ENCODE measurements at regions not wholly inside any gene's neighbourhood (a gene's known extent, or its start where the extent isn't known, plus 50 kb on each side); places are given as distances from the start of the nearest gene placed in this dataset.

DNA sequence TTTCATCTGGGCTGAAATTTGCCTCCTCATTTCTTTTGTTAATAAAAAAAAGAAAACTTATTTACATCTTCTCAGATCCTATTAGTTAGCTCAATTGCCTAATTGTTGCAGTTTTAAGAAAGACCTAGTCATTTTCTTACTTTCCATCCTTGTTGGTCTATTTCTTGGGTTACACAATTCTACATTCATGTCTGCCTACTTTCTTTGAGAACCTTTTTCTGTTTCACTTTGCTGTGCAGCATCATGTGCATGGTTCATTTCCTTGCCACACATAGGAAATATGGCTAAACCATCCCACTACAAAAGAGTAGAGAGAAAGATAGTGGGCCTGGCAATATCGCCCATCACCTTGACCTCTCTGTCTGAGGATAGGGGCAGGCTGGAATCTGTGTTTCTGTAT, 780.7 kb upstream of the FANCL start:
- H3K36me3 ChIP-seq, result no peaks in the 10 kb centered on the region

DNA sequence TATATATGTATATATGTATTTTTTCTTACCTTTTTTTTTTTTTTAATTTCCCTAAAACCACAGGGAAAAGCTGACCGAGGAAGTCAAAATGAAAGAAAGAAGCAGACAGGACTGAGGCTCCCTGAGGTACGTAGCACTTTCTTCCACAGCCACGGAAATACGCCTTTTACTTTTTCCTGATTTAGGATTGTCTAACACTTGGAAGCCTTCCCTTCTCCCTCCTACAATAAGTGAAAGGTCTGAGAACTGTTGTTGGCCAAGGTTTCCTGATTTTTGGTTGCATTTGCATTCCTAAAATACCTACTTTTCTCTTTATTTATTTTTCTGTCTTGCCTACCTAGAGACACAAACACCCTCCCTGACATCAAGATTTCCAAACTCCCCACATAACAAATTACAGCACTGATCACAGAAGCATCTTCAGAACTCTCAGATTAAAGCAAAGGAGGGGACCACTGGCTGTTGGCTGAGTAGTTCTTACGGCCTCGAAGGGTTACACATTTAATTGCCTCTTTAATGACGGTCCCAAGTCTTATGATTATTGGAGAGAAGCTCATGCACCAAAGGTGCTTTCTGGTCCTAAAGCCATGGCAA, 778.5 kb upstream of the FANCL start:
- H3K27ac ChIP-seq, result no peak overlapping the region
- WGBS, result 70% methylated on average over 7 of the region's 7 CpGs
- no peaks in the 10 kb centered on the region for H3K9me3 ChIP-seq
- no peak overlapping the region for H3K4me3 ChIP-seq
- H3K27me3 ChIP-seq, result no peaks in the 10 kb centered on the region
- DNase-seq (ENCODE audit: low spot score in 2 of 2), result no peak
- H3K36me3 ChIP-seq, result no peaks in the 10 kb centered on the region
- H3K4me1 ChIP-seq, result no peaks in the 10 kb centered on the region
- no peak for TF ChIP-seq EP300 (IDR thresholded peaks at IDR 0.05)
- TF ChIP-seq, protein P1, sequence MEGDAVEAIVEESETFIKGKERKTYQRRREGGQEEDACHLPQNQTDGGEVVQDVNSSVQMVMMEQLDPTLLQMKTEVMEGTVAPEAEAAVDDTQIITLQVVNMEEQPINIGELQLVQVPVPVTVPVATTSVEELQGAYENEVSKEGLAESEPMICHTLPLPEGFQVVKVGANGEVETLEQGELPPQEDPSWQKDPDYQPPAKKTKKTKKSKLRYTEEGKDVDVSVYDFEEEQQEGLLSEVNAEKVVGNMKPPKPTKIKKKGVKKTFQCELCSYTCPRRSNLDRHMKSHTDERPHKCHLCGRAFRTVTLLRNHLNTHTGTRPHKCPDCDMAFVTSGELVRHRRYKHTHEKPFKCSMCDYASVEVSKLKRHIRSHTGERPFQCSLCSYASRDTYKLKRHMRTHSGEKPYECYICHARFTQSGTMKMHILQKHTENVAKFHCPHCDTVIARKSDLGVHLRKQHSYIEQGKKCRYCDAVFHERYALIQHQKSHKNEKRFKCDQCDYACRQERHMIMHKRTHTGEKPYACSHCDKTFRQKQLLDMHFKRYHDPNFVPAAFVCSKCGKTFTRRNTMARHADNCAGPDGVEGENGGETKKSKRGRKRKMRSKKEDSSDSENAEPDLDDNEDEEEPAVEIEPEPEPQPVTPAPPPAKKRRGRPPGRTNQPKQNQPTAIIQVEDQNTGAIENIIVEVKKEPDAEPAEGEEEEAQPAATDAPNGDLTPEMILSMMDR (IDR thresholded peaks at IDR 0.05), result no peak
- TF ChIP-seq POLR2A (IDR thresholded peaks at IDR 0.05), result no peak
- TF ChIP-seq POLR2AphosphoS5 (IDR thresholded peaks at IDR 0.05), result no peak

More for the DNA sequence above, 780.7 kb upstream of the FANCL start:
- no peak for DNase-seq (ENCODE audit: low spot score in 2 of 2)
- 93% methylated on average over 1 of the region's 1 CpG for WGBS
- H3K4me3 ChIP-seq, result no peak overlapping the region
- TF ChIP-seq, protein P1 (IDR thresholded peaks at IDR 0.05), result no peak
- no peak overlapping the region for H3K27ac ChIP-seq
- no peaks in the 10 kb centered on the region for H3K9me3 ChIP-seq
- no peaks in the 10 kb centered on the region for H3K27me3 ChIP-seq
- H3K4me1 ChIP-seq, result no peaks in the 10 kb centered on the region

DNA sequence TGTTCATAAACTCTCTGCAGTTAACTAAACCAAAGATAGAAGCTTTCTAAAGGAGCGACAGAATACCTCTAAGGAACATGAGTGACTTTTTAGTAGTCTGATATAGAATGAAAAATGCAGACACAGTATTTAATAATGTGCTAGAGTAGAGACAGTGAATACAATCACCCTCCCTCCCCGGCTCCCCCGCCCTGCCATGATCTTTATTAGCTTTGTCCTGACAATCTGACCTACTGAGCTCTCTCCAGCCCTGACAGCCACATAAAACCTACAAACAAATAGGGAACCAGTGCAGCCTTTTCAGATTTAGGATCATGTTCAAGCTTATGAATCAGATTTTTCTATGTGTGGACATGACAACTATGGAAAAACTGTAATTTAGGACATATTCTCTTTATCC, 777.6 kb upstream of the FANCL start:
- TF ChIP-seq EP300 (IDR thresholded peaks at IDR 0.05) (no peak), POLR2A (IDR thresholded peaks at IDR 0.05) (no peak), POLR2AphosphoS5 (IDR thresholded peaks at IDR 0.05) (no peak)
- TF ChIP-seq, protein P1 (IDR thresholded peaks at IDR 0.05), result no peak
- Histone ChIP-seq H3K9me3 (no peaks in the 10 kb centered on the region), H3K36me3 (no peaks in the 10 kb centered on the region), H3K27ac (no peak overlapping the region), H3K27me3 (no peaks in the 10 kb centered on the region), H3K4me3 (no peak overlapping the region), H3K4me1 (no peaks in the 10 kb centered on the region)
- WGBS, result 91% methylated on average over 3 of the region's 3 CpGs
- DNase-seq (ENCODE audit: low spot score in 2 of 2), result no peak

DNA sequence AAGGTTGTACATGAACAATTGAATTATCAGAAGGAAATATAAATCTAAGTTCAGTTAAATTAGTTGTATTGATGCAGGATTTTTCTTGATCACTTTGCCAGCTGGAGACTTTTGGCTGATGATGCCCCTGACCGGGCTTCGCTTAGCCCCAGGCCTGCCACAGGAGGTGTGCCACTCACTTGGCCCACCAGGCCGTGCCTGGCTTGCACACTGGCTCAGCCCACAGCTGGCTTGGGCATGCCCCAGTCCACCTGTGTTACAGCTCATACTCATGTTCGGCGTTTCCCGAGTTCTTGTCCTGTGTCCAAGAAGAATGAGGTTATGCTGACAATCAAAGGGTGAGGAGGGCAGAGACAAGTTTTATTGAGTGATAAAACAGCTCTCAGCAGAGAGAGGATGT, 773.9 kb upstream of the FANCL start:
- WGBS, result 72% methylated on average over 6 of the region's 6 CpGs

DNA sequence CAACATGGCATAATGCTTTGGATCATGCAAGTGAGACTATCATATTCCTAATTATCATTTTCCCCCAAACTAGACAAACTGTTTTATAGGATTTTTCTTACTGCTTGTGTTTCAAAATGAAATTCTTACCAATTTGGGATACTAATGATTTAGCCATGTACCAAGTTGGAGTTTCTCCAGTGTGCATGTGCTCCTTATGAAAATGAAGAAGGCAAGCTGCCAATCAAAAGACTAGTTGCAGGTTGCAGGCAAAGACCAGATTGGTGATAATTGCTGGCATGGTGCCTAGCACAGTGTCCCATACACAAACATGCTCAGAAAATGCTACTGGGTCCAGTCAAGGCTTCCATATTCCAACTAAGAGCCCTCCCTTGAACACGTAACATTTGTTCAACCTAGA, 771.8 kb upstream of the FANCL start:
- Histone ChIP-seq H3K4me1 (no peaks in the 10 kb centered on the region), H3K27ac (no peak overlapping the region), H3K4me3 (no peak overlapping the region), H3K36me3 (no peaks in the 10 kb centered on the region), H3K9me3 (no peaks in the 10 kb centered on the region), H3K27me3 (no peaks in the 10 kb centered on the region)
- 100% methylated on average over 1 of the region's 1 CpG for WGBS
- no peak for DNase-seq (ENCODE audit: low spot score in 2 of 2)
- TF ChIP-seq EP300 (IDR thresholded peaks at IDR 0.05), result no peak
- TF ChIP-seq POLR2A (IDR thresholded peaks at IDR 0.05), result no peak
- TF ChIP-seq POLR2AphosphoS5 (IDR thresholded peaks at IDR 0.05), result no peak
- TF ChIP-seq, protein P1 (IDR thresholded peaks at IDR 0.05), result no peak

More for the DNA sequence above, 773.9 kb upstream of the FANCL start:
- no peaks in the 10 kb centered on the region for H3K36me3 ChIP-seq
- no peaks in the 10 kb centered on the region for H3K9me3 ChIP-seq
- no peak overlapping the region for H3K27ac ChIP-seq
- no peaks in the 10 kb centered on the region for H3K27me3 ChIP-seq
- no peak overlapping the region for H3K4me3 ChIP-seq
- DNase-seq (ENCODE audit: low spot score in 2 of 2), result no peak
- no peaks in the 10 kb centered on the region for H3K4me1 ChIP-seq
- no peak for TF ChIP-seq EP300 (IDR thresholded peaks at IDR 0.05)
- no peak for TF ChIP-seq POLR2A (IDR thresholded peaks at IDR 0.05)
- TF ChIP-seq, protein P1 (IDR thresholded peaks at IDR 0.05), result no peak
- TF ChIP-seq POLR2AphosphoS5 (IDR thresholded peaks at IDR 0.05), result no peak
